Peyer's patch (tissue), 4 donors: ENCODE measurements at regions not wholly inside any gene's neighbourhood (a gene's known extent, or its start where the extent isn't known, plus 50 kb on each side); places are given as distances from the start of the nearest gene placed in this dataset.

Experiments used
- POLR2A ChIP-seq, 2 donors: fragments of 450-650 bp; IDR thresholded peaks; one replicate each; pipeline ENCODE4 v1.5.1; 2017; ENCODE audit warnings: antibody characterized with exemption in 2 of 2, mild to moderate bottlenecking in 2 of 2, moderate library complexity in 2 of 2
- TF ChIP-seq, protein P1 (sequence below), 6 experiments: fragments of 450-650 bp in 4 of 6; fragments of 200-600 bp in 2 of 6; sonication (generic) in 1 of 6; IDR thresholded peaks; one replicate each; pipeline ENCODE4 v1.5.1; 2017 to 2019; ENCODE audit warnings: antibody characterized with exemption in 6 of 6, mild to moderate bottlenecking in 3 of 6, moderate library complexity in 1 of 6

DNA sequence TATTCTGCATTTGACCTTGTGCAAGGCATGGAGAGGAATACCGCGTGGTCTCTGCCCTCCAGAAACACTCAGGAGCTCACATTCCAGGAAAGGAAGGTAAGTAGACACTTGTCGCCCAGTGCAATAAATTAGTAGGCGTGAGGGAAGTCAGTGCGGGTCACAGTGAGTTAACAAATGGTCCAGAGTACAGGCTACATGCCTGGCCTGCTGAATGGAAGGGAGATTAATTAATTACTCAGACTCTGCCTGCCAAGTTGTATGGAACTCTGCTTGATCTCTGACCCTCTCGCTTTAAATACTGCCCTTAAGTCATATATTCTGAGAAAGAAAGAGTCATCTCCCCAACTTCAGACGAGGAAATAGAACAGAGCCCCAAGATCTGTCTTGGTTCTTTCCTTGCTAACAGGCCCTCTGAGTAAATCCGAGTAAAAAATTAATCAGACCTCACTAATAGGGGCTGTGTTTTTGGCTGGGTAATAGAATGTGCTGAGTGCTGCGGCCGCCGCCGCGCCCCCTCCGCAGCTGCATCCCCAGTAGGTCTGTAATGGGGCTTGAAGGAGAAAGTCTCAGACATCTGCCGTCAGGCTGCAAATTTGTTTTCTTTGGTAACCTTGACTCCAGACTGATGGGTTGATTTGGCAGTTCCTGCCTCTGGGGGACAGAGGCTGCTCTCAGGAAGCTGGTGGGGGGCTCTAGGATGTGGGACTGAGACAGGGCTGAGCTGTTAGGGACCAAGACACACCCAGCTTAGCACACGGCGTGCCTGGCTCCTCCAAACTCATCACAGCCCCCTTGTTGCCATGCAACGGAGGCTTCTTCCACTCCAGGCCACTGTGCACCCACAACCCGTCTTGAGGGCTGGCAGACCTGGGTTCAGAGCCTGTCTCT lies 144.4 kb downstream of the NSG2 start:
- TF ChIP-seq, protein P1, sequence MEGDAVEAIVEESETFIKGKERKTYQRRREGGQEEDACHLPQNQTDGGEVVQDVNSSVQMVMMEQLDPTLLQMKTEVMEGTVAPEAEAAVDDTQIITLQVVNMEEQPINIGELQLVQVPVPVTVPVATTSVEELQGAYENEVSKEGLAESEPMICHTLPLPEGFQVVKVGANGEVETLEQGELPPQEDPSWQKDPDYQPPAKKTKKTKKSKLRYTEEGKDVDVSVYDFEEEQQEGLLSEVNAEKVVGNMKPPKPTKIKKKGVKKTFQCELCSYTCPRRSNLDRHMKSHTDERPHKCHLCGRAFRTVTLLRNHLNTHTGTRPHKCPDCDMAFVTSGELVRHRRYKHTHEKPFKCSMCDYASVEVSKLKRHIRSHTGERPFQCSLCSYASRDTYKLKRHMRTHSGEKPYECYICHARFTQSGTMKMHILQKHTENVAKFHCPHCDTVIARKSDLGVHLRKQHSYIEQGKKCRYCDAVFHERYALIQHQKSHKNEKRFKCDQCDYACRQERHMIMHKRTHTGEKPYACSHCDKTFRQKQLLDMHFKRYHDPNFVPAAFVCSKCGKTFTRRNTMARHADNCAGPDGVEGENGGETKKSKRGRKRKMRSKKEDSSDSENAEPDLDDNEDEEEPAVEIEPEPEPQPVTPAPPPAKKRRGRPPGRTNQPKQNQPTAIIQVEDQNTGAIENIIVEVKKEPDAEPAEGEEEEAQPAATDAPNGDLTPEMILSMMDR (IDR thresholded peaks at IDR 0.05): no peak
- no peak for TF ChIP-seq POLR2A (IDR thresholded peaks at IDR 0.05)
